Activated T-cell treated with anti-CD3 and anti-CD28 coated beads, Interleukin-2, amount 50 U/mL, for 24 hours (primary cell): ENCODE measurements at regions not wholly inside any gene's neighbourhood (a gene's known extent, or its start where the extent isn't known, plus 50 kb on each side); places are given as distances from the start of the nearest gene placed in this dataset.

Source experiments
- DNase-seq: peaks from one replicate; pipeline ENCODE4 v3.0.0-alpha.2; 2020
- H3K27ac Mint-ChIP-seq: 2 replicates; pipeline ENCODE4 v1.8.0; 2020; ENCODE audit warnings: mild to moderate bottlenecking, mixed read lengths
- H3K27me3 Mint-ChIP-seq: 2 replicates; pipeline ENCODE4 v1.8.0; 2020; ENCODE audit warnings: mixed read lengths
- H3K36me3 Mint-ChIP-seq: 2 replicates; pipeline ENCODE4 v1.8.0; 2020; ENCODE audit warnings: low read depth, mixed read lengths
- H3K4me1 Mint-ChIP-seq: 2 replicates; pipeline ENCODE4 v1.8.0; 2020; ENCODE audit warnings: low read depth, mixed read lengths
- H3K4me3 Mint-ChIP-seq: 2 replicates; pipeline ENCODE4 v1.8.0; 2020; ENCODE audit warnings: mild to moderate bottlenecking, moderate library complexity, mixed read lengths
- H3K9me3 Mint-ChIP-seq: 2 replicates; pipeline ENCODE4 v1.8.0; 2020; ENCODE audit warnings: mixed read lengths

GRCh38 chr5:92778261-92778660, 802.8 kb downstream of the NR2F1-AS1 start:
- H3K4me1 Mint-ChIP-seq = no peaks in the 10 kb centered on the region
- H3K27me3 Mint-ChIP-seq = no peaks in the 10 kb centered on the region
- H3K27ac Mint-ChIP-seq = no peak overlapping the region
- H3K4me3 Mint-ChIP-seq = no peak overlapping the region
- no peaks in the 10 kb centered on the region for H3K36me3 Mint-ChIP-seq
- peaks cover 5% of the 10 kb centered on the region for H3K9me3 Mint-ChIP-seq
- DNase-seq = no peak

GRCh38 chr5:92777421-92777820, 803.6 kb downstream of the NR2F1-AS1 start:
- DNase-seq = no peak
- Mint-ChIP-seq H3K27ac (no peak overlapping the region), H3K36me3 (no peaks in the 10 kb centered on the region), H3K9me3 (peaks cover 5% of the 10 kb centered on the region), H3K4me3 (no peak overlapping the region), H3K4me1 (no peaks in the 10 kb centered on the region), H3K27me3 (no peaks in the 10 kb centered on the region)

- Mint-ChIP-seq H3K9me3 (peaks cover 5% of the 10 kb centered on the region), H3K4me3 (no peak overlapping the region), H3K36me3 (no peaks in the 10 kb centered on the region), H3K27me3 (no peaks in the 10 kb centered on the region), H3K4me1 (no peaks in the 10 kb centered on the region), H3K27ac (no peak overlapping the region)
- no peak for DNase-seq
These were observed 805.1 kb downstream of the NR2F1-AS1 start for GRCh38 chr5:92775711-92776615.

- H3K36me3 Mint-ChIP-seq = no peaks in the 10 kb centered on the region
- H3K9me3 Mint-ChIP-seq = peaks cover 4% of the 10 kb centered on the region
- H3K27me3 Mint-ChIP-seq = no peaks in the 10 kb centered on the region
- H3K4me3 Mint-ChIP-seq = no peak overlapping the region
- no peak overlapping the region for H3K27ac Mint-ChIP-seq
- DNase-seq = no peak
- no peaks in the 10 kb centered on the region for H3K4me1 Mint-ChIP-seq
These were observed 811.0 kb downstream of the NR2F1-AS1 start for GRCh38 chr5:92769978-92770377.

GRCh38 chr5:92761585-92761984, 819.4 kb downstream of the NR2F1-AS1 start:
- Mint-ChIP-seq H3K4me3 (no peak overlapping the region), H3K27me3 (no peaks in the 10 kb centered on the region), H3K36me3 (no peaks in the 10 kb centered on the region), H3K9me3 (peaks cover 3% of the 10 kb centered on the region), H3K27ac (no peak overlapping the region), H3K4me1 (no peaks in the 10 kb centered on the region)
- DNase-seq = no peak

- no peak overlapping the region for H3K27ac Mint-ChIP-seq
- no peak for DNase-seq
- peaks cover 3% of the 10 kb centered on the region for H3K9me3 Mint-ChIP-seq
- no peak overlapping the region for H3K4me3 Mint-ChIP-seq
- H3K27me3 Mint-ChIP-seq = no peaks in the 10 kb centered on the region
- H3K4me1 Mint-ChIP-seq = no peaks in the 10 kb centered on the region
- no peaks in the 10 kb centered on the region for H3K36me3 Mint-ChIP-seq
These were observed 820.5 kb downstream of the NR2F1-AS1 start for GRCh38 chr5:92760550-92760949.

- Mint-ChIP-seq H3K4me3 (no peak overlapping the region), H3K4me1 (no peaks in the 10 kb centered on the region), H3K27me3 (no peaks in the 10 kb centered on the region), H3K9me3 (peaks cover 6% of the 10 kb centered on the region), H3K36me3 (no peaks in the 10 kb centered on the region), H3K27ac (no peak overlapping the region)
- DNase-seq = no peak
These were observed 822.5 kb downstream of the NR2F1-AS1 start for GRCh38 chr5:92758552-92758951.

GRCh38 chr5:92749943-92750342, 831.1 kb downstream of the NR2F1-AS1 start:
- Mint-ChIP-seq H3K27ac (no peak overlapping the region), H3K4me3 (no peak overlapping the region), H3K27me3 (no peaks in the 10 kb centered on the region), H3K4me1 (no peaks in the 10 kb centered on the region), H3K36me3 (no peaks in the 10 kb centered on the region), H3K9me3 (peaks cover 5% of the 10 kb centered on the region)
- DNase-seq = no peak

- peaks cover 4% of the 10 kb centered on the region for H3K9me3 Mint-ChIP-seq
- no peaks in the 10 kb centered on the region for H3K36me3 Mint-ChIP-seq
- no peak overlapping the region for H3K4me3 Mint-ChIP-seq
- no peaks in the 10 kb centered on the region for H3K27me3 Mint-ChIP-seq
- H3K27ac Mint-ChIP-seq = no peak overlapping the region
- no peak for DNase-seq
- H3K4me1 Mint-ChIP-seq = no peaks in the 10 kb centered on the region
These were observed 832.8 kb downstream of the NR2F1-AS1 start for GRCh38 chr5:92748072-92748676.

GRCh38 chr5:92741906-92742305, 839.1 kb downstream of the NR2F1-AS1 start:
- no peak for DNase-seq
- Mint-ChIP-seq H3K4me1 (no peaks in the 10 kb centered on the region), H3K4me3 (no peak overlapping the region), H3K27ac (no peak overlapping the region), H3K36me3 (no peaks in the 10 kb centered on the region), H3K9me3 (peaks cover 1% of the 10 kb centered on the region), H3K27me3 (no peaks in the 10 kb centered on the region)

- Mint-ChIP-seq H3K4me3 (no peak overlapping the region), H3K4me1 (no peaks in the 10 kb centered on the region), H3K27me3 (no peaks in the 10 kb centered on the region), H3K9me3 (peaks cover 12% of the 10 kb centered on the region), H3K27ac (no peak overlapping the region), H3K36me3 (no peaks in the 10 kb centered on the region)
- DNase-seq = no peak
These were observed 846.6 kb downstream of the NR2F1-AS1 start for GRCh38 chr5:92734211-92734940.

- Mint-ChIP-seq H3K36me3 (no peaks in the 10 kb centered on the region), H3K27ac (no peak overlapping the region), H3K27me3 (no peaks in the 10 kb centered on the region), H3K4me3 (no peak overlapping the region), H3K4me1 (no peaks in the 10 kb centered on the region), H3K9me3 (peaks cover 8% of the 10 kb centered on the region)
- no peak for DNase-seq
These were observed 850.5 kb downstream of the NR2F1-AS1 start for GRCh38 chr5:92730486-92730885.

- Mint-ChIP-seq H3K27me3 (no peaks in the 10 kb centered on the region), H3K4me1 (no peaks in the 10 kb centered on the region), H3K9me3 (peaks cover 5% of the 10 kb centered on the region), H3K36me3 (no peaks in the 10 kb centered on the region), H3K4me3 (no peak overlapping the region), H3K27ac (no peak overlapping the region)
- DNase-seq = no peak
These were observed 851.9 kb downstream of the NR2F1-AS1 start for GRCh38 chr5:92729088-92729487.

- H3K4me3 Mint-ChIP-seq = no peak overlapping the region
- H3K27ac Mint-ChIP-seq = no peak overlapping the region
- H3K9me3 Mint-ChIP-seq = peaks cover 2% of the 10 kb centered on the region
These were observed 865.0 kb downstream of the NR2F1-AS1 start for GRCh38 chr5:92715946-92716520.

More at GRCh38 chr5:92715946-92716520, 865.0 kb downstream of the NR2F1-AS1 start:
- no peaks in the 10 kb centered on the region for H3K36me3 Mint-ChIP-seq
- H3K4me1 Mint-ChIP-seq = no peaks in the 10 kb centered on the region
- DNase-seq = no peak
- H3K27me3 Mint-ChIP-seq = no peaks in the 10 kb centered on the region
